ENCODE measurements at regions not wholly inside any gene's neighbourhood (a gene's known extent, or its start where the extent isn't known, plus 50 kb on each side); places are given as distances from the start of the nearest gene placed in this dataset.

DNA sequence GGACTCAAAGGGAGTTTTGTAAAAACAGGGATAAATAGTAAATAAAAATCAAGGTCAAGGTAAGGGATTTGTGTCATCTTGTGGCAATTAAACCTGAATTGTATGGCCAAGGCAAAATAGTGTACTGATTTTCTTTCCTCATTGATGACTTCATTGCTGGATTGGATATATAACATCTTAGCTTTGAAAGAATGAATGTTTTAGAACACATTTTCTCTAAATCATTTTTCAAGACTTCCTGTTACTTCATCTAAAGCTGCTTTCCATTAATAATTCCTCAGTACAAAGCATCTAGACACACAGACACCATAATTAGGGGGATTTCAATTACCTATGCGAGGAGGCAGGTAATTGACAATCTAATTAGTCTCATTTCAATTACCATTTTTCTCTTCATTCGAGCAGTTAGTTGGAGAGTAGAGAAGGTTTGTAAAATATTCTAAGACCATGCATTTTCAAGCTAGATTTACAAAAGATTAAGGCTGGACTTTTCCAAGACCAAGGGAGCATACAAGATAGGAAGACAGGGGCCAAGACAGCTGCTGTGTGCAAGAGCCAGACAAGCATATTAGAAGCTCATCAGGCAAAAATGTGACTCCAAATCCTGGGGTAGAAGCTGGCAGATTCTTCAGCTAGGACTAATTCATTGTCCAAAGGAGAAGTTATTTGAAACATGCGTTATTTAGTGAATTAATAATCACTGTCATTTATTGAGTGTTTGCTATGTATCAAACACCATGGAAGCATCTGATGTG lies 253.6 kb downstream of the EPHA4 start:
- Histone ChIP-seq H3K27me3 (ENCODE audit: control insufficient read depth in 2 of 2, insufficient read depth in 2 of 2, low read length in 2 of 2) (no peaks in the 10 kb centered on the region), H3K9me3 (replicated peaks; ENCODE audit: control insufficient read depth, insufficient read depth, low read depth, low read length) (no peaks in the 10 kb centered on the region), H3K36me3 (ENCODE audit: control insufficient read depth, insufficient read depth, low read length) (no peaks in the 10 kb centered on the region), H2AFZ (ENCODE audit: low read depth, low read length) (no peak overlapping the region), H3K9me1 (ENCODE audit: control insufficient read depth, insufficient read depth, low read length) (no peaks in the 10 kb centered on the region), H3K4me1 (replicated peaks in 1 of 2; ENCODE audit: control insufficient read depth in 2 of 2, insufficient read depth in 2 of 2, low read length in 2 of 2) (no peaks in the 10 kb centered on the region), H3K79me2 (ENCODE audit: control insufficient read depth, insufficient read depth, low read length) (no peaks in the 10 kb centered on the region), H4K20me1 (replicated peaks; ENCODE audit: control insufficient read depth, insufficient read depth, low read length) (no peaks in the 10 kb centered on the region), H3K4me3 (no peak overlapping the region), H3K4me2 (ENCODE audit: insufficient read depth, low read length) (no peak overlapping the region), H3K9ac (ENCODE audit: insufficient read depth in 1 of 2, low read depth in 2 of 2, low read length in 2 of 2) (no peak overlapping the region), H3K27ac (ENCODE audit: extremely low read depth, low read depth, low read length) (no peak overlapping the region)
- ChIA-PET POLR2A (no interaction called here), CTCF (ENCODE audit: low intra/inter-chr PET ratio) (no interaction called here)
- no peak for TF ChIP-seq PHTF2 (CRISPR knock-in tag; IDR thresholded peaks at IDR 0.05)
- no peak for TF ChIP-seq ZNF75A (CRISPR knock-in tag; IDR thresholded peaks at IDR 0.05)
- TF ChIP-seq TAL1 (IDR thresholded peaks at IDR 0.05) = no peak
- TF ChIP-seq, protein P1, sequence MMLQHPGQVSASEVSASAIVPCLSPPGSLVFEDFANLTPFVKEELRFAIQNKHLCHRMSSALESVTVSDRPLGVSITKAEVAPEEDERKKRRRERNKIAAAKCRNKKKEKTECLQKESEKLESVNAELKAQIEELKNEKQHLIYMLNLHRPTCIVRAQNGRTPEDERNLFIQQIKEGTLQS (IDR thresholded peaks at IDR 0.05) = no peak
- TF ChIP-seq, protein P1 (CRISPR knock-in tag; conservative IDR thresholded peaks at IDR 0.05) = no peak
- TF ChIP-seq NCOA6 (IDR thresholded peaks at IDR 0.05) = no peak
- no peak for TF ChIP-seq TARDBP (IDR thresholded peaks at IDR 0.05)
- TF ChIP-seq KHSRP (IDR thresholded peaks at IDR 0.05) = no peak
- no peak for TF ChIP-seq NR0B1 (IDR thresholded peaks at IDR 0.05; ENCODE audit: partially characterized antibody)
- no peak for TF ChIP-seq RBM22 (IDR thresholded peaks at IDR 0.05; ENCODE audit: low read depth, low read length, poor library complexity, severe bottlenecking)
- no peak for TF ChIP-seq CXXC5 (CRISPR knock-in tag; IDR thresholded peaks at IDR 0.05)
- FAIRE-seq (no peak), ATAC-seq (no peak), DNase-seq (ENCODE audit: extremely low read depth in 1 of 4, low spot score in 3 of 4) (no peak)
- BruUV-seq (replicated peaks) = no TSS peak
- intact Hi-C loops (cut with micrococcal nuclease) (no loop called here), in situ Hi-C loops (cut with MboI) (no loop called here)
- 0% methylated on average over 3 of the region's 3 CpGs for WGBS (ENCODE audit: insufficient coverage, low coverage, missing lambda C conversion rate)

Measured in K562 (cell line).